ENCODE measurements at regions not wholly inside any gene's neighbourhood (a gene's known extent, or its start where the extent isn't known, plus 50 kb on each side); places are given as distances from the start of the nearest gene placed in this dataset.

DNA sequence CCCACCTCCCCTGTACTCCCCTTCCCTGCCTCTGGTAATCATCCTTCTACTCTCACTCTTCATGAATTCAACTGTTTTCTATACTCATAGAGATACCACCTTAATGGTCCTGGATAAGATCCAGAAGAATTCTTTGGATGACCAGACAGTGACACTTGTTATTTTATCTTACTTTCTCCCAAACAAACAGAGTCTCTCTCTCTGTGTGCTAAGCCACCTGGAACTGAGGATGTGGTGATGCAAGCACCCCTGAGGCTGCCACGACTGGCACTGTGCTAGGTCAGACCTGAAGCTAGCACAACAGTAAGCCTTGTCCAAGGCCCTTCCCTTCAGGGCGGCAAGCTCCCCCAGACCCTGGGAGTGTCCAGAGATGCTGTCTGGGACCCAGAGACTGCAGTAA is 250.2 kb downstream of the C12orf50 start:
- CTCF ChIA-PET: no interaction called here

GRCh38 chr12:87778065-87778464 is 251.1 kb downstream of the C12orf50 start:
- no peaks in the 10 kb centered on the region for H3K9me3 ChIP-seq (ENCODE audit: control insufficient read depth in 1 of 2, insufficient read depth in 1 of 2, low read length in 2 of 2)
- Mint-ChIP-seq H3K27me3 (no peaks in the 10 kb centered on the region), H3K36me3 (ENCODE audit: low read depth) (no peaks in the 10 kb centered on the region), H3K4me1 (ENCODE audit: low read depth) (no peaks in the 10 kb centered on the region), H3K9me3 (no peaks in the 10 kb centered on the region), H3K27ac (no peak overlapping the region), H3K4me3 (no peak overlapping the region)
- no peaks in the 10 kb centered on the region for H3K27me3 ChIP-seq (ENCODE audit: control insufficient read depth in 1 of 2, insufficient read depth in 2 of 2, low read length in 2 of 2)
- no peak for DNase-seq
- H3K27ac ChIP-seq (ENCODE audit: low read depth in 1 of 2, low read length in 2 of 2): no peak overlapping the region
- intact Hi-C loops (cut with DNase I, micrococcal nuclease): no loop called here
- no peaks in the 10 kb centered on the region for H3K36me3 ChIP-seq (ENCODE audit: insufficient read depth, low read length)
- ATAC-seq (ENCODE audit: poor library complexity): no peak
- POLR2A ChIA-PET: no interaction called here
- H3K4me3 ChIP-seq (ENCODE audit: low read length): no peak overlapping the region
- no peaks in the 10 kb centered on the region for H3K4me1 ChIP-seq (ENCODE audit: insufficient read depth, low read length)
- CTCF ChIA-PET: no interaction called here
- TF ChIP-seq CTCF (IDR thresholded peaks at IDR 0.05): no peak

More for the DNA sequence above, 250.2 kb downstream of the C12orf50 start:
- Mint-ChIP-seq H3K9me3 (no peaks in the 10 kb centered on the region), H3K27ac (no peak overlapping the region), H3K36me3 (ENCODE audit: low read depth) (no peaks in the 10 kb centered on the region), H3K4me1 (ENCODE audit: low read depth) (no peaks in the 10 kb centered on the region), H3K27me3 (no peaks in the 10 kb centered on the region), H3K4me3 (no peak overlapping the region)
- ATAC-seq (ENCODE audit: poor library complexity) (no peak), DNase-seq (no peak)
- no peak for TF ChIP-seq CTCF (IDR thresholded peaks at IDR 0.05)
- intact Hi-C loops (cut with DNase I, micrococcal nuclease): no loop called here
- Histone ChIP-seq H3K27ac (ENCODE audit: low read depth in 1 of 2, low read length in 2 of 2) (no peak overlapping the region), H3K27me3 (ENCODE audit: control insufficient read depth in 1 of 2, insufficient read depth in 2 of 2, low read length in 2 of 2) (no peaks in the 10 kb centered on the region), H3K4me1 (ENCODE audit: insufficient read depth, low read length) (no peaks in the 10 kb centered on the region), H3K36me3 (ENCODE audit: insufficient read depth, low read length) (no peaks in the 10 kb centered on the region), H3K9me3 (ENCODE audit: control insufficient read depth in 1 of 2, insufficient read depth in 1 of 2, low read length in 2 of 2) (no peaks in the 10 kb centered on the region), H3K4me3 (ENCODE audit: low read length) (no peak overlapping the region)
- POLR2A ChIA-PET: no interaction called here

- no peak overlapping the region for H3K27ac Mint-ChIP-seq
- Histone ChIP-seq H3K9me3 (ENCODE audit: control insufficient read depth in 1 of 2, insufficient read depth in 1 of 2, low read length in 2 of 2) (no peaks in the 10 kb centered on the region), H3K27ac (ENCODE audit: low read depth in 1 of 2, low read length in 2 of 2) (no peak overlapping the region), H3K4me1 (ENCODE audit: insufficient read depth, low read length) (no peaks in the 10 kb centered on the region), H3K4me3 (ENCODE audit: low read length) (no peak overlapping the region), H3K36me3 (ENCODE audit: insufficient read depth, low read length) (no peaks in the 10 kb centered on the region), H3K27me3 (ENCODE audit: control insufficient read depth in 1 of 2, insufficient read depth in 2 of 2, low read length in 2 of 2) (no peaks in the 10 kb centered on the region)
- no peaks in the 10 kb centered on the region for H3K27me3 Mint-ChIP-seq
- H3K9me3 Mint-ChIP-seq: peaks cover 4% of the 10 kb centered on the region
- H3K4me3 Mint-ChIP-seq: no peak overlapping the region
- intact Hi-C loops (cut with DNase I, micrococcal nuclease): no loop called here
- H3K4me1 Mint-ChIP-seq (ENCODE audit: low read depth): no peaks in the 10 kb centered on the region
- DNase-seq (no peak), ATAC-seq (ENCODE audit: poor library complexity) (no peak)
- ChIA-PET CTCF (interaction anchor here (0.8 kb wide), 1 partner anchor 11 kb away, joined by 4 read pairs; no protein-coding TSS in a partner anchor), POLR2A (no interaction called here)
- no peak for TF ChIP-seq CTCF (IDR thresholded peaks at IDR 0.05)
- no peaks in the 10 kb centered on the region for H3K36me3 Mint-ChIP-seq (ENCODE audit: low read depth)
Observed at GRCh38 chr12:87775784-87776183, 253.4 kb downstream of the C12orf50 start.

All from CD4-positive, alpha-beta T cell (primary cell).